Hepatocyte (in vitro differentiated cells): ENCODE measurements at regions not wholly inside any gene's neighbourhood (a gene's known extent, or its start where the extent isn't known, plus 50 kb on each side); places are given as distances from the start of the nearest gene placed in this dataset.

ENCODE experiments used
- EZH2 ChIP-seq: fragments of 200-600 bp; sonication (generic); IDR thresholded peaks from 2 replicates; pipeline ENCODE4 v1.6.1; 2016; ENCODE audit warnings: antibody characterized with exemption, mild to moderate bottlenecking, borderline replicate concordance
- EZH2phosphoT487 ChIP-seq: fragments of 200-600 bp; sonication (generic); IDR thresholded peaks from one replicate; pipeline ENCODE4 v1.6.1; 2018; ENCODE audit warnings: antibody characterized with exemption, mild to moderate bottlenecking, low read depth, moderate library complexity; ENCODE audit not compliant: unreplicated experiment, severe bottlenecking
- TF ChIP-seq, protein P1 (sequence below): fragments of 200-600 bp; sonication (generic); IDR thresholded peaks from 2 replicates; pipeline ENCODE4 v1.5.1; 2016; ENCODE audit warnings: antibody characterized with exemption, mild to moderate bottlenecking; ENCODE audit not compliant: poor library complexity

DNA sequence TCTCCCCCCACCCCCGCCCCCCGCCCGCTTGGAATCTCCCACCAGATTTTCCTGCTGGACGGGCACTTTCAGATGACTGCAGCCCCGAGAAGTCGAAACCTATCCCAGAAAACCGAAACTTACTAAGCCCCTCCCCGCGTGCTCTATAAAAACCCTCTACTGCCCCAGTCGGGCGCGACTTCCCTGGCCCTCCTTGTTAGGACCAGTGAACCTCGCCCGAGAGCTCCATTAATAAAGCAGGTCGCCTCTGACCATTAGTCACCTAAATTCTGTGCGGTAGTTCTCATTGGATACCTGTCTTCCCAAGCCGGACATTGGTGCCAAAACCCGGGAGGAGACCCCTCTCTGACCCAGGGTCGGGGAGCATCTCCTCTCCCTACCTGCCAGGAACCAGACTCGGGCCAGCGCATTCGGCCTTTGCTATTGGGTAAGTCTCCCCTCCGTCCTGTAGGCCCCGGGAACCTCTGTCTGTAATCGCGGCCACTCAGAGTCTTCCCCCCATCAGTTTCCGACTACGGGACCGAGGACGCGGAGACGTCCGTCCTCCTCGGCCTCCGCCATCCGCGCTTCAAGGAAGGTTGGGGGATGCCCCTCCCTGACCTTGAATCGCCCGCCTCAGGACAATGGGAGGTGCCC, 958.0 kb downstream of the RPA4 start:
- TF ChIP-seq, protein P1, sequence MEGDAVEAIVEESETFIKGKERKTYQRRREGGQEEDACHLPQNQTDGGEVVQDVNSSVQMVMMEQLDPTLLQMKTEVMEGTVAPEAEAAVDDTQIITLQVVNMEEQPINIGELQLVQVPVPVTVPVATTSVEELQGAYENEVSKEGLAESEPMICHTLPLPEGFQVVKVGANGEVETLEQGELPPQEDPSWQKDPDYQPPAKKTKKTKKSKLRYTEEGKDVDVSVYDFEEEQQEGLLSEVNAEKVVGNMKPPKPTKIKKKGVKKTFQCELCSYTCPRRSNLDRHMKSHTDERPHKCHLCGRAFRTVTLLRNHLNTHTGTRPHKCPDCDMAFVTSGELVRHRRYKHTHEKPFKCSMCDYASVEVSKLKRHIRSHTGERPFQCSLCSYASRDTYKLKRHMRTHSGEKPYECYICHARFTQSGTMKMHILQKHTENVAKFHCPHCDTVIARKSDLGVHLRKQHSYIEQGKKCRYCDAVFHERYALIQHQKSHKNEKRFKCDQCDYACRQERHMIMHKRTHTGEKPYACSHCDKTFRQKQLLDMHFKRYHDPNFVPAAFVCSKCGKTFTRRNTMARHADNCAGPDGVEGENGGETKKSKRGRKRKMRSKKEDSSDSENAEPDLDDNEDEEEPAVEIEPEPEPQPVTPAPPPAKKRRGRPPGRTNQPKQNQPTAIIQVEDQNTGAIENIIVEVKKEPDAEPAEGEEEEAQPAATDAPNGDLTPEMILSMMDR, result no peak
- no peak for TF ChIP-seq EZH2phosphoT487
- TF ChIP-seq EZH2, result no peak
